ENCODE measurements at regions not wholly inside any gene's neighbourhood (a gene's known extent, or its start where the extent isn't known, plus 50 kb on each side); places are given as distances from the start of the nearest gene placed in this dataset.
"Not testable (repeated sequence)": the region's sequence is repeated elsewhere in the genome, so short reads cannot be mapped to it uniquely, and the experiment has no call there.

DNA sequence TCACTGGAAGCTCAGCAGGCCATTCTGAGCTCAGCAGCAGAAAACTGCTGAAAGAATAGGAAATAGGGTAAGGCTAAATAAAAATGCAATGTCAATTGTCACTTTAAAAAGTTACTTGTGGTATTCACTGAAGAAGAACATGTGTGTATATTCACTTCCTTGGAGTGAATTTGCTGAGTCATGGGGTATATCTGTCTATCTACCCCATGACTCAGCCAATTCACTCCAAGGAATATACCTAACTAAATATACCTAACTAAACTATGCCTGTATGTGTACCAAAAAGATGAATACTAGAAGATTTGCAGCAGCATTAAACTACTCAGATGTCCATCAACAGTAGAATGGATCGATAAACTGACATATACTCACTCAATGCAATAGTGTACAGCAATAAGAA, 69.5 kb upstream of the KCNAB1 start:
- no peak for DNase-seq

GRCh38 chr3:156051651-156052050, 68.7 kb upstream of the KCNAB1 start:
- no peak for DNase-seq

GRCh38 chr3:156052115-156052514, 68.3 kb upstream of the KCNAB1 start:
- DNase-seq = no peak

- DNase-seq = no peak
These were observed 60.4 kb upstream of the KCNAB1 start for GRCh38 chr3:156059950-156060501.

- DNase-seq = not testable (repeated sequence)
These were observed 52.2 kb upstream of the KCNAB1 start for GRCh38 chr3:156068151-156068550.

- no peak for DNase-seq
These were observed 50.4 kb upstream of the KCNAB1 start for GRCh38 chr3:156070028-156070427.
